ENCODE measurements at regions not wholly inside any gene's neighbourhood (a gene's known extent, or its start where the extent isn't known, plus 50 kb on each side); places are given as distances from the start of the nearest gene placed in this dataset.

DNA sequence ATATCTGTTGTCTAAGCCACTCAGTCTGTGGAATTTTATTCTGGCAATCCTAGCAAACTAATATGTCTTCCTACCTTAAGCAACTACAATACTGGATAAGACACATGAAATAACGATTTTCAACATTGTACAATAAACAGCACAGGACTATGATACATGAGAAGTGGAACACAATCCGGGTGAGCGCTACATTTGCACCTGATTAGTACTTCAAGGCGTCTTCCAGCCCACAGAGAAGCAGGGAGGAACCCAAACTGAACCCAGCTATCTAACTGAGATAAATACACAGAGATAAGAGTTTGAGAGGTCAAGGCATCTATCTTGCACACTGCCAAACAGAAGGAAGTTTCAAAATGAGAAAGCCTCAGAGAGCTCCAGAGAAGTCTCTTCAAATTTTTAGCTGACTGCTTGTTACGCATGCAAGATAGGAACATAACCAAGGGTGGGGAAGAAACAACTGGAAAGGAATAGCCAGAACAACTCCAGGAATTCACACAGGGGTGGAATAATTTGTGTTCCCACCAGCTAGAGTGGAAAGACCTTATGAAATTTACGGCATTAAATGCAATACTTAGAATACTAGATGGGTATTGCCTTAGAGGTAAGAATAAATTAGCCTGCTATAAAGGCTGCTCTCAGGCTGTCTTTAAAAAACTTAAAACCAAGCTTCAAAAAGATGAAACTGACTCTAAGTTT lies 481.8 kb downstream of the MTRR start:
- TF ChIP-seq POLR2A (IDR thresholded peaks at IDR 0.05; ENCODE audit: low read length) (no peak), GATA1 (IDR thresholded peaks at IDR 0.05; ENCODE audit: low read depth, low read length) (no peak)
- no peak for DNase-seq

DNA sequence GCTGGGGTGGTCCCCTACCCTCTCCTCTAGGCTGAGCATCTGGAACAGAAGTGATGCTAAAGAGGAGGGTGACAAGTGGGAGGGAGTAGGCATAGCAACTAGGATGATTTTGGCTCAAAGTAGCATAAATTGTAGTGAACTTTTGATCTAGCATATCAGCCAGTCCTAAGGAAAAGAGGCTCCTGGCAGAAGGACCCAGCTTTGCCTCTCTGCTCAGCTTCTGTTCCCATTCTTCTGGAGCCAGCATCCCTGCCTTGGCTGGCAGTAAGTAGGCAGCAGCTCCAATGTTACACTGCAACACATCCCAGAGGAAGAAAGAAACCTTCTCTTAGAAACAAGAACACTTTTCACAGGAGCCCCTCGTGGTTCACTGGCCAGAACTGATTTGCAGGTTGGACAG lies 487.0 kb downstream of the MTRR start:
- DNase-seq, result no peak
- no peak for TF ChIP-seq GATA1 (IDR thresholded peaks at IDR 0.05; ENCODE audit: low read depth, low read length)
- TF ChIP-seq POLR2A (IDR thresholded peaks at IDR 0.05; ENCODE audit: low read length), result no peak

DNA sequence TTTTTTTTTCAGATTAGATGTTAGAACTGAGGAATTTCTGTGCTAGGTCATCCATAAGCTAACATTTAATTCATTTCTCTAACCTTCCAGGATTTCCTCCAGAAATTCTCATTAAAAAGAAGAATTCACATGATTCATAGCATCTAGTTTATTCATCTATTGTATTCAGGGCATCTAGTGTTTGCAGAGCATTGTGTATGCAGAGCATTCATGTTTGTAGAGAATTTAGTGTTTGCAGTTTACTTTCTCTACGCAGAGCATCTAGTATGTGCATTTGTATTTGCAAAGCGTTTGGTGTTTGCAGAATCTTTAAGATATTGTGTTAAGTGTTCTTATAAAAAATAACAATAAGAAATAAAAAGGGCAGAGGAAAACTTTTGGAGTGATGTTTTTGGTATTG lies 491.1 kb downstream of the MTRR start:
- no peak for DNase-seq
- no peak for TF ChIP-seq GATA1 (IDR thresholded peaks at IDR 0.05; ENCODE audit: low read depth, low read length)
- TF ChIP-seq POLR2A (IDR thresholded peaks at IDR 0.05; ENCODE audit: low read length), result no peak

DNA sequence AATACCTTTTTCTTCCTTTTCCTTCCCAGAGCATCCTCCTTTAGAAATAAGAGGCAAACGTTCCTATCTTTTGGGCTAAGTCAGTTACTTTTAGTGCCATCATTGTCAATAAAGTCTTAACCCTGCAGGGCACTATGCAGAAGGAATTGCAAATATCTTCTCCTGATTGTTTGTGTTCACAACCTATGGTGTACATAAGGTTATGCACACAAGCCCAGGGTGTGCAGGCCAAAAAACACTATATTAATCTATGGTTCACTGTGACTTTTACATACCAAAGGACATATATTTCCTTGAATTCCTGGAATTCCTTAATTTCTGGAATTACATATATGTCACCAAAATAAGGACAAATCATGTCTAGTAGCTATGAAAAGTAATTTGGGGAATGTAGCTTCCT lies 493.5 kb downstream of the MTRR start:
- no peak for DNase-seq
- TF ChIP-seq GATA1 (IDR thresholded peaks at IDR 0.05; ENCODE audit: low read depth, low read length) (no peak), POLR2A (IDR thresholded peaks at IDR 0.05; ENCODE audit: low read length) (no peak)

DNA sequence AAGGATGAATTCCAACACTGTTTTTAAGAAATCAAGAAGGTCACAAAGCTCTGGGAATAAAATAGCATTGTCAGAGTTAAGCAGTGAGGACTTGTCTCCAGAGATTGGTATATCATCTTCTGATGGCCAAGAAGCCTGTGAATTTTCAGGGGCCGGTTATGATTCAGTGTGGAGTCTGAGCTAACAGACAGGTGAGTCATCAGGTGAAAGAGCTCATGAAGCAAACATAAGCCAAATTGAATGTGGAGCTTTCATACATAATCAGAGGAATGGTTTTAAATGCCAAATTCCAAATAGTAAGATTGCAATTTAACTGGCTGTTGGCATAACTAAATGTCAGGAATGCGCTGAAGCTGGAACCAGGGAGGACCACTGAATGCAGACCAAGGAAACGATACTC lies 494.2 kb downstream of the MTRR start:
- no peak for DNase-seq
- TF ChIP-seq GATA1 (IDR thresholded peaks at IDR 0.05; ENCODE audit: low read depth, low read length) (no peak), POLR2A (IDR thresholded peaks at IDR 0.05; ENCODE audit: low read length) (no peak)

DNA sequence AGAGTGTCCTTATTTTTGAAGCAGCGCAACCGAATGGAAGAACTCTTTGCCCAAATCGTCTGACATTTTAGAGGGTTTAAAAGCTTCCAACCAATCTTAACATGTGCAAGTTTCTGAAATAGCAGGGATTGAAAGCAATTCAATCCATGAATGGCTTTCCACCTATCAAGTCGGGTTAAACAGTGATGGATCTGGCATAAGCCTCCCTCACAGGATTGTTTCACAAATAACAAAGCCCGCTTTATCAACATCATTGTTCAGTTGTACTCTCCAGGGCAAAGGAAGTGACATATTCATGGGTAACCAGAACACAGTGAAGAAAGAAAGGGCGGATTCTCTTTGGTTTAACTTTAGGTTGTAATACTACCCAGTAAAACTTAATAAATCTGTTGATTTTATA lies 497.3 kb downstream of the MTRR start:
- DNase-seq, result no peak
- TF ChIP-seq POLR2A (IDR thresholded peaks at IDR 0.05; ENCODE audit: low read length) (no peak), GATA1 (IDR thresholded peaks at IDR 0.05; ENCODE audit: low read depth, low read length) (no peak)

DNA sequence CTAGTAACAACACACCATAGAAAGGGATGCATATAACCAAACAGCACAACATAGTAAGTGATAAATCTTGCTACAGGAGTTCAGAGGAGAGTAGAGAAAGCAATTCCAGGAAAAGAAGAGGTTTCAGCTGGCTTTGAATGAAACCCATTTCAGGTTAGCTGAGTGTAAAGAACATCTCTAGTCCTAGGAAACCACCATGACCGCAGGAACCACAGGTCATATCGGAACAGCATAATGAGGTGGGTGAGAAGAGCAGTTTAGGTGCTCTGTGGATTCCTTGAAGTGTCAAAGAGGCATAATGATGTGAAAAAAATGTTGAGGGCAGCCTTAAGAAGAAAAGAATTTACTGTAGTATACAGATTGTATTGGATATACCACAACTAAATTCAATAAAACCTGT lies 507.5 kb downstream of the MTRR start:
- no peak for TF ChIP-seq POLR2A (IDR thresholded peaks at IDR 0.05; ENCODE audit: low read length)
- TF ChIP-seq GATA1 (IDR thresholded peaks at IDR 0.05; ENCODE audit: low read depth, low read length), result no peak

DNA sequence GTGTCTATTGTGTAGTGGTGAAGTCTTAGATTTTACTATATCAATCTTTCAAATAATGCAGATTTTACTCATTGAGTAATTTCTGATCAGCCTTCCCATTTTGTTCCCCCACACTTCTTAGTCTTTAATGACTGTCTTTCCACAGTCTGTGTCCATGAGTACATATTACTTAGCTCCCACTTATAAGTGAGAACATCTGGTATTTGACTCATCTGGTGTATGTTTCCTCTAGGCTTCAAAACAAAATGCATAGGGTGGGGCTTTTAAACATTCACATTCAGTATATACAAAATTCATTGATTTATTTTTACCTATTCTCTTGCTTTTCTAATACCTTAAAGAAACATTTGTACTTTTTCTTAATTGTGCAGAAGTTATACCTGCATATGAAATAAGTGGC lies 513.0 kb downstream of the MTRR start:
- no peak for DNase-seq
- TF ChIP-seq POLR2A (IDR thresholded peaks at IDR 0.05; ENCODE audit: low read length) (no peak), GATA1 (IDR thresholded peaks at IDR 0.05; ENCODE audit: low read depth, low read length) (no peak)

More for the DNA sequence above, 507.5 kb downstream of the MTRR start:
- no peak for DNase-seq

DNA sequence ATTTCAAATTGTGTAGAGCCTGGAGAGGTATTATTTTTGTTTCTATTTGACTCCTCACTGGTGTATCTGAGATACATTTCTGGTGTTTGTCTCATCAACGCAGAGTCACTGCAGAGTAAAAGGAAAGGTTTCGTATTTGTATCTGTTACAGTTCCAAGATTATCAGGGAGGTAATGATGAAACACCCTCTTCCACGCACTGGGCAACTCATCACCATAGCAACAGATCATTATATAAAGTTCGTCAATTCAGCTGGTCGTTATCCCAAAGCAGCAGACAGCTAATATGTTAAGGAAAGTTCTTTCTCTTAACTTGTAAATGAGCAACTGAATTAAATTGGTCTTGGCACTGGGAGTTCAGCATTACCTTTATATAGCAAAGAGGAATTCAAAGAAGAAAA lies 513.5 kb downstream of the MTRR start:
- TF ChIP-seq POLR2A (IDR thresholded peaks at IDR 0.05; ENCODE audit: low read length) (no peak), GATA1 (IDR thresholded peaks at IDR 0.05; ENCODE audit: low read depth, low read length) (no peak)

DNA sequence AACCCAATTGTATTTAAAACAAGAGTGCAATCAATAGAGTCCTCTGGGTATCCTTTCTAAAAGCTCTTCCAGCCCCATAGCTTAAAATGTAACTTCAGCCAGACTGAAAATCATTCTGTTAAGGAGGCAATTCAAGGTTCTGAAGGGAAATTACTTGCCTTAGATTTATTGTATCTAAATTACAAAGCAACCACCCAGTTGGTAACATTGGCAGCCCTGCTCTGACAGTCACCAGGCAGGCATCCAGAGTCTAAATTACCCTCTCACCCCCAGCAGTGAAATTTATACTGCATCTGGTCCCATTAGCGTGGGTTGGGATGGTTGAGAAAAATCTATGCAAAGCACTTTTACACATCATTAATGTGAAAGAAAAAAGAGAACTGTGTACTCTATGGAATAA lies 514.7 kb downstream of the MTRR start:
- TF ChIP-seq GATA1 (IDR thresholded peaks at IDR 0.05; ENCODE audit: low read depth, low read length) (no peak), POLR2A (IDR thresholded peaks at IDR 0.05; ENCODE audit: low read length) (no peak)
- DNase-seq, result no peak

More for the DNA sequence above, 513.5 kb downstream of the MTRR start:
- no peak for DNase-seq

DNA sequence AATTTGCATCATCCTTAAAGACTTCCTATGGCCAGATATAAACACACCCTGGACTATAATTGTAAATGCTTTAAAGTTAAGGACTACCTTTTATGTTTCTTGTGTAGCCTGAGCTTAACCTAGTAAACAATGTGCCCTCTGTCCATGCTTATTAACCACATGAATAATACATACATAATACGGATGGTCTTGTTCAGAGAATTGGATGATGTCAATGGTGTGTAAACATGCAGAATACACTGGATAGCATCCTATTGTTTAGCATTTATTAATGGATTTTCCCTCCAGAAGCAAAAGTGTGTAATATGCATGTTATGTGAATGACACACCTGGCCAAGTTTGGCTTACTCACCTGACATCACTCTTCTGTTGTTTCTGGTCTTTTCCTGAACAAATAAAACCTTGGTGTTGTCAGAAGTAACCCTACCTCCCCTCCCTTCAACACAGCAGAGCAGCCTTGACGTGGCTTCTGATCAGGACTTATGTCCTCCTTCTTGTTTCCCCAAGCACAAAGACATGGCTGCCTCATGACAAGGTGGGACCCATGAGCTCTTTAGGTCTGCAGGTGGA lies 517.9 kb downstream of the MTRR start:
- TF ChIP-seq POLR2A (IDR thresholded peaks at IDR 0.05; ENCODE audit: low read length) (no peak), GATA1 (IDR thresholded peaks at IDR 0.05; ENCODE audit: low read depth, low read length) (no peak)
- DNase-seq, result no peak

DNA sequence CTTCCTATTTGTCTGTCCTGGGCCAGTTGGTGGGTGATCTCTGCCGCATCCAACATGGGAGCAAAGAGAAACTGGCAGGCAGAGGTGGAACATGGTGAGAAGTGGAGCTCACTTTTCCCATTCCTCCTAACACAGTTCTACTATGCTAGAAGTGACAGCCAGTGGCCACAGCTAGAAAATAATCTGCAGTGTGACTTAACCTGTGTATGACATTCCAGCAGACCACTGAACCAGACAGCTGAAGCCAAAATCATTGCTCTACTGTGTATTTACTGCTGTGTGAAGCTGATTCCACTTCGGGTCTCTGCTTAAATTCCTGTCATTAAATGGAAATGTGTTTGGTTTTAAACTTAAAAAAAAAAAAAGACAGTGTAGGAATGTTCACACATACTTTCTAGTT lies 523.0 kb downstream of the MTRR start:
- DNase-seq, result no peak
- TF ChIP-seq GATA1 (IDR thresholded peaks at IDR 0.05; ENCODE audit: low read depth, low read length) (no peak), POLR2A (IDR thresholded peaks at IDR 0.05; ENCODE audit: low read length) (no peak)

DNA sequence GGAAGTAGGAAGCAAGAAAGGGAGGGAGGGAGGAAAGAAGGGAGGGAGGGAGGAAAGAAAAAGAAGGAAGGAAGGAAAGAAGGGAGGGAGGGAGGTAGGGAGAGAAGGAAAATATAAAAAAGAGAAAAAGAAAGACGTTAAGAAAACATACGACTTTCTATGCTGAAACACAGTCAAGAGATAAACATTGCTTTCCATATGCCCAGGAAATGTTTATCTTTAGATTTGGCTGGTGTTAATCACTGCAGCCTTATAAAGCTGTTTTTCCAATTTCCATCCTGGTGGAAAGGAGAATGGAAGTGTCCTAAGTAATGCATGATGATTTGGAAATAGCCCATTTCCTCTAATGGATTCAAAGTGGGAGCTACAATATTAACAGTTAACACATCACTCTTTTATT lies 524.3 kb downstream of the MTRR start:
- no peak for DNase-seq
- no peak for TF ChIP-seq POLR2A (IDR thresholded peaks at IDR 0.05; ENCODE audit: low read length)
- no peak for TF ChIP-seq GATA1 (IDR thresholded peaks at IDR 0.05; ENCODE audit: low read depth, low read length)

DNA sequence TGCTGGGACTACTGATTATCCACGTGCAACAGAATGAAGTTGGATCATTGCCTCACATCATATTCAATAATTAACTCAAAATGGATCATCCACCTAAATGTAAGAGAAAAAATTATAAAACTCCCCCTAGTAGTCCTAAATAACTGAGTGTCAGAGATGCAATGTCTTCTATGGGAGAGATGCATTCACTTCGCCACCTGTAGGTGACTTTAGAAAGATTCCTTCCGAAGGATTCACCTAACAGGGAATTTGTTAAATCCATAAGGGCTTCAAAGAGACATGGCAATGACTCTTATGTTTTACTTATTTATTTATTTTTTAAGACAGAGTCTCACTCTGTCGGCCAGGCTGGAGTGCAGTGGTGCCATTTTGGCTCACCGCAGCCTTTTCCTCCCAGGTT lies 526.0 kb downstream of the MTRR start:
- no peak for TF ChIP-seq GATA1 (IDR thresholded peaks at IDR 0.05; ENCODE audit: low read depth, low read length)
- TF ChIP-seq POLR2A (IDR thresholded peaks at IDR 0.05; ENCODE audit: low read length), result no peak
- no peak for DNase-seq

DNA sequence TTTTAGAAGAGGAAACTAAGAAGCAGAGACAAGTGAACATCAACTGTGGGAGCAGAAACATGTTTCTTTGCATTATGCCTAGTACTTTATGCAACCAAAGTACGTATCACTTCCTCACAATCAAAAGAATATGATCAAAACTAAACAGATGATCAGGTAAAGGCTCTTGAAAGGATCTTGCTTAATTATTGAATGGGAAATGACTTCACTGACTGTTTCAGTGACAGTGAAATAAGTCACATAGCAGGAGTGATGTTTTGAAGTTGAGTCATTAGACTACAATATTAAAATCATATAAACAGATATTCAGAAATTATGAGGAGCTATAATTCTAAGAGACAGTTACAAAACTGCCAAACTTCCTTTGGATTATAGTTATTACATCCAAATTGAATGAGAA lies 527.3 kb downstream of the MTRR start:
- TF ChIP-seq GATA1 (IDR thresholded peaks at IDR 0.05; ENCODE audit: low read depth, low read length), result no peak
- TF ChIP-seq POLR2A (IDR thresholded peaks at IDR 0.05; ENCODE audit: low read length), result no peak

More for the DNA sequence above, 527.3 kb downstream of the MTRR start:
- no peak for DNase-seq
